Duodenal mucosa (tissue), 2 donors: ENCODE measurements at regions not wholly inside any gene's neighbourhood (a gene's known extent, or its start where the extent isn't known, plus 50 kb on each side); places are given as distances from the start of the nearest gene placed in this dataset.
A peak's percentile ranks its signal among the peaks of the same experiment; 100 is the strongest.

Experiments
- H3K27ac ChIP-seq: one replicate; pipeline ENCODE4 v1.7.0; 2013; ENCODE audit warnings: low read depth, low read length
- H3K27me3 ChIP-seq, 2 donors: one replicate each; pipeline ENCODE4 v1.7.0; 2013; ENCODE audit warnings: low read length in 2 of 2, control low read depth in 1 of 2; ENCODE audit not compliant: insufficient read depth in 2 of 2, control insufficient read depth in 1 of 2
- H3K36me3 ChIP-seq, 2 donors: one replicate each; pipeline ENCODE4 v1.7.0; 2013; ENCODE audit warnings: low read length in 2 of 2, control low read depth in 1 of 2; ENCODE audit not compliant: insufficient read depth in 2 of 2, control insufficient read depth in 1 of 2
- H3K4me1 ChIP-seq, 2 donors: one replicate each; pipeline ENCODE4 v1.7.0; 2013; ENCODE audit warnings: low read length in 2 of 2, control low read depth in 1 of 2; ENCODE audit not compliant: insufficient read depth in 2 of 2, control insufficient read depth in 1 of 2
- H3K4me3 ChIP-seq, 2 donors: one replicate each; pipeline ENCODE4 v1.7.0; 2013; ENCODE audit warnings: low read length in 2 of 2, low read depth in 1 of 2
- H3K9ac ChIP-seq, 2 donors: one replicate each; pipeline ENCODE4 v1.7.0; 2013; ENCODE audit warnings: low read length in 2 of 2, low read depth in 1 of 2
- H3K9me3 ChIP-seq, 2 donors: one replicate each; pipeline ENCODE4 v1.7.0; 2013; ENCODE audit warnings: low read length in 2 of 2, control low read depth in 1 of 2; ENCODE audit not compliant: control insufficient read depth in 1 of 2

DNA sequence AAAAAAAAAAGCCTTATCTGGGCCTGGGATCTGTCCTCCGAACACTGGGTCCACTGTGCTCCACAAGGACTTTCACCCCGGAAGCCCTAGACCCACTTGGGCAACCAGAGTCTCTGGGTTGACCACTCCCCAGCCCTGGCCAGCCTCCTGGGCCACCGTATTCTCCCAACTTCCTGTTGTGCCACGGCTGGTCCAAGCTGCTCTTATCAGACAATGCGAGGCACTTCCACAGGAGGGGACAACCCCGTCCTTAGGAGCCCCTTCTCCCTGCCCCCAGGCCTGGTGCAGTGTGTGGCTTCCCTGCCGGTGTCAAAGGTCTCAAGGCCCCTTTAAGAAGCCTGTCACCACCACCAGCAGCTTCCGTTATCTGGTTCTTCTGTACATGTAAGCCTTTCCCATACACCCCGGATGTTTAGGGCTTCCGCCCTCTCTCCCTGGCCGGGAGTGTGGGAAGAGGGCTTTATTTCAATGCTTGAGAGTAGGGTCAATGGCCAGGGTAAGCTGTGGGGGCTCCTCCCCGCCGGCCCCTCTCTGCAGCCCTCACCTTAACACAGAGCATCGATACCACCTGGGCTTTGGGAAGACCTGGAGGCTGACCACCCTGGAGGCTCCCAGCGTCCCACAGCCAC lies 313.0 kb downstream of the SEC14L1 start:
- Histone ChIP-seq H3K27ac (peak overlapping the region; percentile 63), H3K4me3 (peak overlapping the region; percentile 71 to 73), H3K9me3 (no peaks in the 10 kb centered on the region), H3K27me3 (no peaks in the 10 kb centered on the region), H3K9ac (peak overlapping the region; percentile 60 to 76), H3K36me3 (peaks cover 0 to 3% of the 10 kb centered on the region in 2 donors), H3K4me1 (peaks cover 73 to 82% of the 10 kb centered on the region in 2 donors)

DNA sequence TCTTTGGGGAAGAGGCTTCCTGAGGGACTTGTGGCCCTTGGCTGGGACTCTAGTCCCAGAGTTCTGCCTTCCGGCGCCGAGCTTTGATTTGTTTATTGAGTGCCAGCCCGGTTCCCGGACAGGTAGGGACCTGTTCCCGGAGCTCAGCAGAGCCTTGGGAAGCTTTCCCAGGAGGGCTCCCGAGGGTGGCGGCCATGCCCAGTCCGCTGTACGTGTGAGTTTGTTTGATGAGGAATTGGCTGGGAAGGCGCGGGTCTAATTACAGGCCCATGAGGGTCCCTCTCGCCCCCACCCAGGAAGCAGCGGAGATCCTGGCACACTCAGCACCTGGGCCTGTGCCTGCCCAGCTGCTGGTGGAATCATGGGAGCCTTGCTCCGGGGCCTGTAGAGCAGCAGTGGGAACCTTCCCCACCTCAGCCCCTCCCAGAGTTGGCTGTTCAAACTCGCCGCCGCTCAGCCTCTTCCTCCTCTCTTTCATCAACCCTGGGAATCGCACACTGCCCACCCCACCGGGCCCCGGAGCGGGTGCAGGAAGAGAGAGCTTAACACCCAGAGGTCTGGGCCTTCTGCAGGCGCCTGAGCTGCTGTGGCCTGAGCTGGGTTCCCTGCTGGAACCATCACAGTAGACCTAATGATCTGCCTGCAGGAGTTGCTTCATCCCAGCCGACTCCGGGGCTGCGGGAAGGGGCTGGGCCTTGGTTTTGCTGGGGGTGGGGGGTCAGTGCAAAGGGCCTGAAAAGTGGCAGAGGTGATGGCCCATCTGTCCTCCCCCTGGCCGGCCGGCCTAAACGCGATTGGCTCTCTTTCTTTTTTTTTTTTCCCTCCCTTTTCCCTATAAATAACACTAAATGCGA lies 313.7 kb downstream of the SEC14L1 start:
- peak overlapping the region; percentile 63 for H3K27ac ChIP-seq
- H3K9ac ChIP-seq: peak overlapping the region; percentile 60 to 76
- H3K9me3 ChIP-seq: no peaks in the 10 kb centered on the region
- no peaks in the 10 kb centered on the region for H3K27me3 ChIP-seq
- H3K4me1 ChIP-seq: peaks cover 75 to 82% of the 10 kb centered on the region in 2 donors
- H3K4me3 ChIP-seq: peak overlapping the region; percentile 71 to 73
- H3K36me3 ChIP-seq: peaks cover 0 to 3% of the 10 kb centered on the region in 2 donors

DNA sequence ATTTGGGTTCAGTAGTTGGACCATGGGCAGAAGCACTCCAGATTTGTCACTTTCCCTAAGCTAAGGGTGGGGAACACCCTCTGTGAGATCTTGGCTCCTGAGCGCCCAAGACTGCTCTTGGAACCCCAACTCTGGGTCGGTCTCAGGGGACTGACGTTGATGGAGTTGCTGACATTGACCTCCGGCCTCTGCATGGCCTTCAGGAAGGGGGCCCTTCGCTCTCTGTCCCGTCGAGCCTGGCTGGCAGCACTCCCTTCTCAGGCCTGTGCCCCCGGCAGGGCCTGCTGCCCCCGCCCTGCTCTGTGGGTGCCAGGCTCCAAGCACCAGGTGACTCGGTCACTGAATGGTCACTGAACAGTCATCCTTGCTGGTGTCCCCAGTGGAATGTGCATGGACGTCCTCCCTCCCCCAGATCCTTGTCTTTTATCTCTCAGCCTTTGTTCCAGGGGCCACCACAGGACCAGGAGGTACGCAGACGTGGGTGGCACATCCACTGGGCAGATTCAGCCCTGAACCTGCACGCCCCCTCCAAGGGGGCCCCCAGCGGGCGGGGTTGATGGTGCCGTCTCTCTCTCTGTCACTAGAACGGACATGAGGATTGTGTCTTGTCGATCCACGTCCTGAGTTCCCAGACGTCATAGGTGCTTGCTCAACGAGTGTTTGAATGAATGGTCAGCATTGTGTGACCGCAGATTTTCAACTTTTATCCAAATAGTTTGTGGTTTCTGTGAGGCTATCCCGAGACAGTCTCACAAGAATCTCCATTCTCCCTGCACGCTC lies 314.5 kb downstream of the SEC14L1 start:
- no peaks in the 10 kb centered on the region for H3K9me3 ChIP-seq
- peaks cover 0 to 3% of the 10 kb centered on the region in 2 donors for H3K36me3 ChIP-seq
- peak overlapping the region; percentile 71 to 73 for H3K4me3 ChIP-seq
- H3K4me1 ChIP-seq: peaks cover 70 to 78% of the 10 kb centered on the region in 2 donors
- H3K27me3 ChIP-seq: no peaks in the 10 kb centered on the region
- no peak overlapping the region for H3K27ac ChIP-seq
- H3K9ac ChIP-seq: peak overlapping the region in 1 of 2 donors; percentile 43

DNA sequence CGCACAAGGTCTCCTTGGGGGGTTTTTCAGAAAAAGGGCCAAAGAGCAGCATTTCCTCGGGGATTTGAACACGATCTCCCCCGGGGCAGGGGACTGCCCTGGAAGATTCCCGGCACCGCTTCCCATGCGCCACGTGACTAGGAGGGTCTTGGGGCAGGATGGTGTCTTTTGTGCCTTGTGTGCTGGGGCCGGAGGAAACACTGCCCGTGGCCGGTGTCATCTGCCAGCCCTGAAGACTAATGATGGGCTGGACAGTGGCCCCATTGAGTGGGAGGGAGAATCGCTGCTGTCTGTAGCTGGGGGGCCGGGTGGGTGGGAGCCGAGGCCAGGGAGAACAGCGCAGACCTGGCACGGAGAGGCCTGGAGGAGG lies 315.1 kb downstream of the SEC14L1 start:
- peaks cover 70 to 78% of the 10 kb centered on the region in 2 donors for H3K4me1 ChIP-seq
- no peak overlapping the region for H3K9ac ChIP-seq

DNA sequence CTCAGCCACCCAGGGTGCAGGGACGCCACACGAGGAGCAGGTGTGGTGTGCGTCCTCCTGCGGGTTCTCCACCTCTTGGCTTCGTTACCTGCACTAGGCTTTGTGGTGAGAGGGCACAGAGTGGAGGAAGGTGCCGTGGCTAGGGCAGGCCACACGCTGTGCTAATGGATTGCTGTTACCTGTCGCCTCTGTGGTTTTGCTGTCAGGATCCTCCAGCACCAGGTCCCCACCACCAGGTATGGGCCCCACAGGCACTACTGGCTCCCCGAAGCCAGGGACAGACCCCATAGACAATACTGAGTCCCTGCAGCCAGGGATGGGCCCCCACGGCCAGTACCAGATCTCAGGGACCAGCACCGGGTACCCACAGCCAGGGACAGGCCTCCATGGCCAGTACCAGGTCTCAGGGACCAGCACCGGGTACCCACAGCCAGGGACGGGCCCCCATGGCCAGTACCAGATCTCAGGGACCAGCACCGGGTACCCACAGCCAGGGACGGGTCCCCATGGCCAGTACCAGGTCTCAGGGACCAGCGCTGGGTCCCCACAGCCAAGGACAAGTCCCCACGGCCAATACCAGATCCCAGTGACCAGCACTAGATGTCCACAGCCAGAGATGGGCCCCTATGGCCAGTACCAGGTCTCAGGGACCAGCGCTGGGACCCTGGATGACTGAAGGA lies 315.6 kb downstream of the SEC14L1 start:
- peaks cover 71 to 77% of the 10 kb centered on the region in 2 donors for H3K4me1 ChIP-seq
- H3K4me3 ChIP-seq: peak overlapping the region in 1 of 2 donors; percentile 28
- no peaks in the 10 kb centered on the region for H3K27me3 ChIP-seq
- H3K9ac ChIP-seq: peak overlapping the region in 1 of 2 donors; percentile 57
- no peaks in the 10 kb centered on the region for H3K9me3 ChIP-seq
- H3K27ac ChIP-seq: no peak overlapping the region
- H3K36me3 ChIP-seq: peaks cover 0 to 3% of the 10 kb centered on the region in 2 donors

More for the DNA sequence above, 315.1 kb downstream of the SEC14L1 start:
- Histone ChIP-seq H3K27me3 (no peaks in the 10 kb centered on the region), H3K9me3 (no peaks in the 10 kb centered on the region), H3K4me3 (peak overlapping the region in 1 of 2 donors; percentile 73), H3K27ac (no peak overlapping the region), H3K36me3 (peaks cover 0 to 3% of the 10 kb centered on the region in 2 donors)

DNA sequence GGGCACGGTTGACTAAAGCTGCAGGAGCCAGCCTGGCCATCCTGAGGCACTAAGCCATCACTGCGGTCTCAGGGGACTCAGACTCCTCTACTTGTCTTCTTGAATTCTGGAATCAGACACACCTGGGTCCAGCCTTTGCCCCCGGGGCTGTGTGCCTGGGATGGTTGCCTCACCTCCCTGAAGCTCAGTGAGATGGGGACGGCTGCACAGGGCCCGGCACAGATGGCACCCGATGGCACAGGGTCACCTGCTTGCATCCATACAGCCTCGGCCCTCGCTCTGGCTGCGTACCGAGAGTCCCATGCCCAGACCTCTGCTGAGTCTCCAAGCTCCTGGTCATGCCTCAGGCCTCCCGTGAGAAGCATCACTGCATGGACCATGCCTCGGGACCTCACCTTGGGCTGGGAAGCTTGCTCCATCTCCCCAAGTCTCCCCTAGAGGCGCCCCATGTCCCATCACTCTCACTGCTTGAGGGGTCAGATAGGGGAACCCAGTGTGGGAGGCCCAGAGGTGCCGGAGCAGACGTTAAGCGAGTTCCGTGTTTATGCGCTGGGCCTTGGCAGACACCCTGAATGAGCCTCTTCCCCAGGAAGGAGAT lies 316.3 kb downstream of the SEC14L1 start:
- peak overlapping the region; percentile 30 for H3K27ac ChIP-seq
- H3K4me3 ChIP-seq: peak overlapping the region; percentile 40 to 47
- H3K9ac ChIP-seq: peak overlapping the region; percentile 26 to 57
- peaks cover 0 to 3% of the 10 kb centered on the region in 2 donors for H3K36me3 ChIP-seq
- H3K27me3 ChIP-seq: no peaks in the 10 kb centered on the region
- H3K4me1 ChIP-seq: peaks cover 77% of the 10 kb centered on the region in 2 donors
- H3K9me3 ChIP-seq: no peaks in the 10 kb centered on the region

DNA sequence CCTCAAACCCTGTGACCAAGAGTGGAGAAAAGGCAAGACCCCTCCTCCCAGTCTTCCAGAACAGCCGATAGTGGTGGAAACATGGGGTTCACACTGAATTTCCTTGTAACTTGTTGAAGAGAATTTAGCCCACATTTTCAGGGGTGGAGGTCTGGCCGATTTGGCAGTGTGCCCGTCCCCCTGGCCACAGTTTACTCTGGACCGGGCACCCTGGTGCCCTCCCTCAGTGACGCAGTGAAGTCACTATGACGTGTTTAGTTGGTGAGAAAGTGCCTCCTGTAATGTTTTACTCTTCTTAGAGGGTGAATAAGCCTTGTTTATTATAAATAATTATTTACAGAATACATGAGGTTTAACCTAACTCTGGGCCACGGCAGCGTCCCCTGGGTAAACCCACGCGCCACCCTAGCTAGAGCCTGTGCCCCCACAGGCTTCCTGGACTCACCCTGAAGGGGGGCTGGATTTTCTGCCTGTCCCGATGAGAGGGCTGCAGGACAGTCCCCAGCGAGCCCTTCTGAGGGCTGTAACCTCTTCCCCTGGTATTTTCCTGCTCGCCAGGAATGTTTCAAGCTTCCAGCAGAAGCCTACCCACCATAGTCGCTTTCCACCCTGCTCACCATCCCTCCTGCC lies 316.9 kb downstream of the SEC14L1 start:
- Histone ChIP-seq H3K4me1 (peaks cover 76 to 77% of the 10 kb centered on the region in 2 donors), H3K4me3 (peak overlapping the region; percentile 40 to 47), H3K36me3 (peaks cover 0 to 3% of the 10 kb centered on the region in 2 donors), H3K9me3 (no peaks in the 10 kb centered on the region), H3K9ac (peak overlapping the region; percentile 26 to 57), H3K27me3 (no peaks in the 10 kb centered on the region), H3K27ac (peak overlapping the region; percentile 30)

DNA sequence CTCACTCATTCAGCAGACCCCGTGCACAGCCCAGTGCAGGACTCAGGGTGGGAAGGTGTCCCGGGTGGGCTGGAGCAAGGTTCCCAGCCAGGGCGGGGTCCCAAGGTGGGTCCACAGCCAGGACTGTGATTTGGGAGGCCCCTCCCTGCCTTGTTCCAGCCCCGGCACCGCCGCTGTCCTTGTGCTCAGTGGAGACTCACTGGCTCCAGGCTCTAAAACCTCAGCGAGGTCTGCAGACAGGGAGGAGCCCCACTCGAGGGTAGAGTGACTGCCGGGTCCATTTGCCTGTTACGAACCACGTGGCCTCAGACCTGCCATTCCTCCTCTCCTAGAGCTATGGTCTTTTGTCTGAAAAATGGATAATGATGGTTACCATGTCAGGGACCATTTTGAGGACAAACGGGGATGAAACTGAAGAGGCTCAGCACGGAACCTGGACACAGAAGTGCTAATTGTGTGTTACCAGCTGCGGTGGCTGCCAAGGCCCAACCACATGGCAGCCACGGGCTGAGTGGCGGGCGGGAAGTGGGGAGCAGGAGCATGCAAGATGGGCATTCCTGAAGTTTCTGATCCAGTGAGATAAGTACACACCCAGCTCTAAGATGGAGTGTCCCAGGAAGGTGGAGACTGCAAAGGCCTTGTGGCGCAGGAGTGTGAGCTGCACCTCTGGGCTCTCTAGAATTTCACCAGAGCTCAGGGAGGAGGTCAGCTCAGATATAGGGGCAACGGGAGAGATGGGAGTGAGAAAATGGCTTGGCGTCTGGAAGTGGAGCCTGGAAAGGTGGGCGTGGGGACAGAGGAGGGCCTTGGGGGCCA lies 317.6 kb downstream of the SEC14L1 start:
- Histone ChIP-seq H3K4me1 (peaks cover 74 to 78% of the 10 kb centered on the region in 2 donors), H3K36me3 (peaks cover 0 to 3% of the 10 kb centered on the region in 2 donors), H3K27ac (peak overlapping the region; percentile 44), H3K27me3 (no peaks in the 10 kb centered on the region), H3K9me3 (no peaks in the 10 kb centered on the region), H3K4me3 (peak overlapping the region; percentile 25 to 36), H3K9ac (peak overlapping the region; percentile 26 to 57)
